ENCODE measurements at regions not wholly inside any gene's neighbourhood (a gene's known extent, or its start where the extent isn't known, plus 50 kb on each side); places are given as distances from the start of the nearest gene placed in this dataset.

DNA sequence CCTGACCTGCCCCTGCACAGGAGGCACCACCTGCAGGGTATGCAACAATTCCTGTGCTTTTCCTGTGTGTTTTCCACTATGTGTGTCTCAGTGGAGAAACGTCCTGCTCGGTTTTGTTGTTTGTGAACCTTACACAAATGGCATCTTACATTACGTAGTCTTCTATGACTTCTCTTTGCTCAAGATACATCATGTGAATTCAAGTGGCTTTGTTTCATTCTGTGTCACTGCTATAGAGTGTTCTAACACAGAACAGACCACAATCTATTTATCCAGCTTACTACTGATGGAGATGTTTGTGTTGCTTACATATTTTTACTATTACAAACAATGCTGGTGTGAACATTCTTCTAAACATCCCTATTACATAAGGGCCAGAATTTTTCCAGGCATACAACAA, 97.7 kb downstream of the ANKRD10 start:
- TF ChIP-seq, protein P1, sequence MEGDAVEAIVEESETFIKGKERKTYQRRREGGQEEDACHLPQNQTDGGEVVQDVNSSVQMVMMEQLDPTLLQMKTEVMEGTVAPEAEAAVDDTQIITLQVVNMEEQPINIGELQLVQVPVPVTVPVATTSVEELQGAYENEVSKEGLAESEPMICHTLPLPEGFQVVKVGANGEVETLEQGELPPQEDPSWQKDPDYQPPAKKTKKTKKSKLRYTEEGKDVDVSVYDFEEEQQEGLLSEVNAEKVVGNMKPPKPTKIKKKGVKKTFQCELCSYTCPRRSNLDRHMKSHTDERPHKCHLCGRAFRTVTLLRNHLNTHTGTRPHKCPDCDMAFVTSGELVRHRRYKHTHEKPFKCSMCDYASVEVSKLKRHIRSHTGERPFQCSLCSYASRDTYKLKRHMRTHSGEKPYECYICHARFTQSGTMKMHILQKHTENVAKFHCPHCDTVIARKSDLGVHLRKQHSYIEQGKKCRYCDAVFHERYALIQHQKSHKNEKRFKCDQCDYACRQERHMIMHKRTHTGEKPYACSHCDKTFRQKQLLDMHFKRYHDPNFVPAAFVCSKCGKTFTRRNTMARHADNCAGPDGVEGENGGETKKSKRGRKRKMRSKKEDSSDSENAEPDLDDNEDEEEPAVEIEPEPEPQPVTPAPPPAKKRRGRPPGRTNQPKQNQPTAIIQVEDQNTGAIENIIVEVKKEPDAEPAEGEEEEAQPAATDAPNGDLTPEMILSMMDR (conservative IDR thresholded peaks at IDR 0.05): no peak
- no peak for TF ChIP-seq ZFX (IDR thresholded peaks at IDR 0.05)

All from C4-2B (cell line).